ENCODE measurements at regions not wholly inside any gene's neighbourhood (a gene's known extent, or its start where the extent isn't known, plus 50 kb on each side); places are given as distances from the start of the nearest gene placed in this dataset.

DNA sequence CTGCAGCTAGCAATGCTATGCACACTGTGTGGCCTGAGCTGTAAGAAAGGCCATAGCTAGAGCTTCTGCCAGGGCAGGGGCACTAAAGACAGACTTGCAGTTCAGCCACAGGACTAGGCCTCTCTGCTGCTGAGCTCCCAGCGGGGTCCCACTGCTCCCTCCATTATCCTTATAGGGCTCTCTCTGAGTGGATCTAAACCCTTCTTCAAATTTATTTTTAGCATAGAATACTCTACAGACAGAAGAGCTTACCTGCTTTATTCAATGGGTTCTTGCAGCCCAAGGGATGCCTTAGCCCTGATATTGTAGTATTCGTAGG, 100.9 kb upstream of the MLN start:
- peak overlapping the region; percentile 82 for H3K4me3 Mint-ChIP-seq
- H3K27ac Mint-ChIP-seq, result peak overlapping the region; percentile 41 to 88
- no peak for DNase-seq (ENCODE audit: low spot score)
- no peak for ATAC-seq
- peaks cover 10 to 17% of the 10 kb centered on the region in 2 donors for H3K27me3 Mint-ChIP-seq
- peaks cover 68 to 73% of the 10 kb centered on the region in 2 donors for H3K4me1 Mint-ChIP-seq (ENCODE audit: low read depth in 2 of 2)
- H3K9me3 Mint-ChIP-seq, result no peaks in the 10 kb centered on the region
- no peaks in the 10 kb centered on the region for H3K36me3 Mint-ChIP-seq

DNA sequence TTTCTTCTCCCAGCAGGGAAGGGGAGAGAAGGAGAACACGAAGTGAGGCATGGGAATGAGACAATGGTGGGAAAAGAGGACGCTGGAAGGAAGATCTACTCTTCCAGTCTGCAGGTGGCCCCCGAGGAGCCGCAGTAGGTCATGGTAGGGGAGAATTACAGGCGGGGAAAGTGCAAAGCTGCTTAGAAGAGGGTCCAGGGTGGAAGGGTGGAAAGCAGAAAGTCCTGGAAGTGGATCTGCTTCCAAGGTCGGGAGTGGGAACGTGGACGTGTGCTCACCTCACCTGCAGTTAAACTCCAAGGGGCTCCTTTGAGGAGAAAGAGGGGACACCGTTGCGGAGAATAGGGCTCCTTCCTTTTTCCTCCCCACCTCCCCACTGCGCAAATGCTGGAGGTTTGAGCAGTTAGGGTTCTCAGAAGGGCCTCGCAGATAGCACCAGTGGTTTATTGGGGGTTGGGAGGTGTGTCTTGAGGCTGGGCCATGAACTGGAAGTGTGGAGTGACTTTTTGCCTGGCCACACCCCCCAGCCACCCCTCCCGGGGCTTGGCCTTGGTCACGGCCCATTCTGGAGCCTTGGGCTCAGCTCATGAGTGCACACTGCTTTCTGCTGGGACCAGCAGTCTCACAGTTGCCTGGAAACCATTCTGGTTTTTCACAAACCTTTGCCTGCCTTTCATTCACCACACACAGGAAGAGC, 100.4 kb upstream of the MLN start:
- ATAC-seq, result peak; percentile 92 to 93

GRCh38 chr6:33903579-33903978, 99.8 kb upstream of the MLN start:
- peaks cover 70 to 74% of the 10 kb centered on the region in 2 donors for H3K4me1 Mint-ChIP-seq (ENCODE audit: low read depth in 2 of 2)
- H3K9me3 Mint-ChIP-seq, result no peaks in the 10 kb centered on the region
- ATAC-seq (no peak), DNase-seq (ENCODE audit: low spot score) (no peak)
- H3K4me3 Mint-ChIP-seq, result peak overlapping the region; percentile 82
- no peaks in the 10 kb centered on the region for H3K36me3 Mint-ChIP-seq
- H3K27ac Mint-ChIP-seq, result peak overlapping the region; percentile 41 to 88
- H3K27me3 Mint-ChIP-seq, result peaks cover 10 to 24% of the 10 kb centered on the region in 2 donors

More for the DNA sequence above, 100.4 kb upstream of the MLN start:
- Mint-ChIP-seq H3K27ac (peak overlapping the region; percentile 41 to 88), H3K36me3 (no peaks in the 10 kb centered on the region), H3K4me1 (ENCODE audit: low read depth in 2 of 2) (peaks cover 70 to 73% of the 10 kb centered on the region in 2 donors), H3K4me3 (peak overlapping the region; percentile 82), H3K9me3 (no peaks in the 10 kb centered on the region), H3K27me3 (peaks cover 10 to 19% of the 10 kb centered on the region in 2 donors)
- DNase-seq (ENCODE audit: low spot score), result peak; percentile 84

- Mint-ChIP-seq H3K4me1 (ENCODE audit: low read depth in 2 of 2) (peaks cover 69 to 73% of the 10 kb centered on the region in 2 donors), H3K36me3 (no peaks in the 10 kb centered on the region), H3K27ac (peak overlapping the region; percentile 43 to 88), H3K27me3 (peaks cover 10 to 27% of the 10 kb centered on the region in 2 donors), H3K9me3 (no peaks in the 10 kb centered on the region), H3K4me3 (peak overlapping the region; percentile 45)
- ATAC-seq (no peak), DNase-seq (ENCODE audit: low spot score) (no peak)
Measured at GRCh38 chr6:33902457-33902853, 98.7 kb upstream of the MLN start.

DNA sequence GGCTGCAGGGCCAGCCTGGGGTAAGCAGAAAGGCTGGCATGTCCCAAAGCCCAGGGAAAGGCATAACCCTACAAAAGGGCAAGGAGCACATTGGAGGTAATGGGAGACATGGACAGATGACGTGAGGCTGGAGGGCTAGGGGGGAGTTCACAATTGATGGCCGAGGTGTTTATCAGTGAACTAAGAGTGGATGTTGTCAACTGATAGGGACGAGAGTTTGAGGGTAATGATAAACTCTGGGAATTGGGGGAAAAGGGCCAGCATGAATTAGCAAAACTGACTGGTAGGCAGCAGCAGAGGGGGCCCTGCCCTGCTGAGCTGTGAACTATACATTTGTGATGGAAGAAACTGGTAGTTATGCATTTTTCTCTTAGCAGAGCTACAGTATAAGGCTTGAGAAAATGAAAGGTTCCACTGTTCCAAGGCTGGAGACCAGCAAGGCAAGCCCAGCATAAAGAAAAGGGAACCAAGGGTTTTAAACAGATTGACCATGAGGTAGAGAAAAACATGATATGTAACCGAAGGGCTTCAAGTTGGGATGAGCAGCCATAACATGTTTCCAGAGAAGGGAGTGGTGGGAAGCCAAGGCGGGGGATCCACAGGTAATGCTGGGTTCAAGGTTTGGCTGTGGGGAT, 98.1 kb upstream of the MLN start:
- Mint-ChIP-seq H3K36me3 (no peaks in the 10 kb centered on the region), H3K27me3 (peaks cover 14 to 27% of the 10 kb centered on the region in 2 donors), H3K27ac (peak overlapping the region; percentile 43 to 88), H3K4me1 (ENCODE audit: low read depth in 2 of 2) (peaks cover 63 to 70% of the 10 kb centered on the region in 2 donors), H3K9me3 (no peaks in the 10 kb centered on the region), H3K4me3 (peak overlapping the region; percentile 45)
- no peak for ATAC-seq
- DNase-seq (ENCODE audit: low spot score), result no peak

GRCh38 chr6:33898771-33899170, 95.0 kb upstream of the MLN start:
- H3K4me1 Mint-ChIP-seq (ENCODE audit: low read depth in 2 of 2), result peaks cover 32 to 42% of the 10 kb centered on the region in 2 donors
- H3K4me3 Mint-ChIP-seq, result no peak overlapping the region
- no peak overlapping the region for H3K27ac Mint-ChIP-seq
- no peaks in the 10 kb centered on the region for H3K36me3 Mint-ChIP-seq
- no peak for ATAC-seq
- no peaks in the 10 kb centered on the region for H3K9me3 Mint-ChIP-seq
- DNase-seq (ENCODE audit: low spot score), result no peak
- H3K27me3 Mint-ChIP-seq, result peaks cover 16 to 35% of the 10 kb centered on the region in 2 donors

- Mint-ChIP-seq H3K36me3 (no peaks in the 10 kb centered on the region), H3K27ac (no peak overlapping the region), H3K9me3 (no peaks in the 10 kb centered on the region), H3K4me1 (ENCODE audit: low read depth in 2 of 2) (peaks cover 17 to 27% of the 10 kb centered on the region in 2 donors), H3K27me3 (peaks cover 16 to 37% of the 10 kb centered on the region in 2 donors), H3K4me3 (no peak overlapping the region)
- no peak for ATAC-seq
- DNase-seq (ENCODE audit: low spot score), result no peak
Measured at GRCh38 chr6:33897189-33897780, 93.5 kb upstream of the MLN start.

DNA sequence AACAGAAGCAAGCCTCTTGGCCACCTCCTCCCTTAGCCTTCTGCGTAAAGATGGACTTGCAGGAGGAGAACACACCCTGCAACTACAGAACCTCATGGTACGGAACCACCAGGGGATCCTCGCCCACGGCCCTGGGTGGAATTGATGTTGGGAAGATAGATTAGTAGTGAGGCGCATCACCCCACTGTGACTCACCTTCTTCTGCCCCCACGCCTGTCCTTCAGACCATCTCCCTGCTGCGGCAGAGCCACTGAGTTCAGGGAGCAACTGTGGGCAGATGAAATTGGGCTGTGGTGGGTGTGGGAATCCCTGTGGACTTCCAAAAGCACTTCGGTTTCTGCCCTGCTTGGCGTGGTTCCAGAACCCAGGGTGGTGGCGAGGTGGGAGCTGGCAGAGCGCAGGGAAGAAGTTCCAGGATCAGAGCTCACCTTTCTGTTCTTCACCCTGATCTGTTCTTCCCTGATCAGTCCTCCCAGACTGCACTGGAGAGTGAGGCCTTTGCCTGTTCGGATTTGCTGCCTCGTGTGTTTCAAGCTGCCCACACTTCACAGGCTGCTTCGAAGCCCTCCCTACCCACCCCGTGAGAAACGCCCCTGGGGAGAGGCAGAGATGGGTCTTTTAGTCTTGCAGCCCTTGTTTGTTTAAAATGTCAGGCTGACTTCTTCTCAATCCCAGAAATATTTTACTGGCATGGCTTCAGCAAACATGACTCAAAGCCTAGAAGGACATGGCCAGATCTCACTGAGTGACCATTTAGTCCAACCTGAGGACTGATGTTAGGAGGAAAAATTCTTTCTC, 92.8 kb upstream of the MLN start:
- Mint-ChIP-seq H3K27ac (no peak overlapping the region), H3K4me3 (no peak overlapping the region), H3K4me1 (ENCODE audit: low read depth in 2 of 2) (peaks cover 10 to 20% of the 10 kb centered on the region in 2 donors), H3K36me3 (no peaks in the 10 kb centered on the region), H3K9me3 (no peaks in the 10 kb centered on the region), H3K27me3 (peaks cover 18 to 40% of the 10 kb centered on the region in 2 donors)
- DNase-seq (ENCODE audit: low spot score) (no peak), ATAC-seq (no peak)

- Mint-ChIP-seq H3K27ac (no peak overlapping the region), H3K27me3 (peaks cover 18 to 40% of the 10 kb centered on the region in 2 donors), H3K9me3 (no peaks in the 10 kb centered on the region), H3K4me1 (ENCODE audit: low read depth in 2 of 2) (peaks cover 4 to 15% of the 10 kb centered on the region in 2 donors), H3K4me3 (no peak overlapping the region), H3K36me3 (no peaks in the 10 kb centered on the region)
- no peak for ATAC-seq
- no peak for DNase-seq (ENCODE audit: low spot score)
Measured at GRCh38 chr6:33895988-33896387, 92.2 kb upstream of the MLN start.

- ATAC-seq (no peak), DNase-seq (ENCODE audit: low spot score) (no peak)
- Mint-ChIP-seq H3K4me3 (no peak overlapping the region), H3K27ac (peak overlapping the region in 1 of 2 donors; percentile 13), H3K4me1 (ENCODE audit: low read depth in 2 of 2) (peaks cover 2 to 12% of the 10 kb centered on the region in 2 donors), H3K36me3 (no peaks in the 10 kb centered on the region), H3K9me3 (no peaks in the 10 kb centered on the region), H3K27me3 (peaks cover 23 to 42% of the 10 kb centered on the region in 2 donors)
Measured at GRCh38 chr6:33895296-33895695, 91.5 kb upstream of the MLN start.

DNA sequence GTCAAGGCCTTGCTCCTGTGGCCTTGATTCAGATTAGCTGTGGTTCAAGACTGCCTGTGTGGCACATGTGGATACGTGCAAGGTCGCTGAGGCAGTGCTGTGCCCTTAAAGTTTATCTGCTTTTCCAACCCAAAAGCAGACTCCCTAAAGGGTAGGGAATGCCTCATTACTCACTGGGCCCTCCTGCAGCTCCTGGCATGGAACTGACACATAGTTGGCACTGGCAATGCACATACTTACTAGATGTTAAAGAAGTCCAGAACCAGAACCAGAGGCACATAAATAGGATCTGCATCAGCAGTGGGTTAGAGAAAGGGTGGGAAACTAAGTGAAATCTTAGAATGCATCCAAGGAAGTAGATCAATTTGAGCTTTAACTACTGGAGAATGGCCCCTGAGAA, 90.6 kb upstream of the MLN start:
- H3K27me3 Mint-ChIP-seq, result peaks cover 23 to 40% of the 10 kb centered on the region in 2 donors
- H3K4me3 Mint-ChIP-seq, result no peak overlapping the region
- H3K9me3 Mint-ChIP-seq, result no peaks in the 10 kb centered on the region
- DNase-seq (ENCODE audit: low spot score) (no peak), ATAC-seq (no peak)
- H3K27ac Mint-ChIP-seq, result peak overlapping the region in 1 of 2 donors; percentile 13
- H3K36me3 Mint-ChIP-seq, result no peaks in the 10 kb centered on the region
- peaks cover 0 to 9% of the 10 kb centered on the region in 2 donors for H3K4me1 Mint-ChIP-seq (ENCODE audit: low read depth in 2 of 2)

GRCh38 chr6:33892581-33893346, 89.0 kb upstream of the MLN start:
- peaks cover 0 to 5% of the 10 kb centered on the region in 2 donors for H3K4me1 Mint-ChIP-seq (ENCODE audit: low read depth in 2 of 2)
- H3K27me3 Mint-ChIP-seq, result peaks cover 23 to 36% of the 10 kb centered on the region in 2 donors
- no peaks in the 10 kb centered on the region for H3K9me3 Mint-ChIP-seq
- H3K36me3 Mint-ChIP-seq, result no peaks in the 10 kb centered on the region
- DNase-seq (ENCODE audit: low spot score) (no peak), ATAC-seq (no peak)
- H3K27ac Mint-ChIP-seq, result no peak overlapping the region
- no peak overlapping the region for H3K4me3 Mint-ChIP-seq

GRCh38 chr6:33888664-33889200, 84.9 kb upstream of the MLN start:
- ATAC-seq (no peak), DNase-seq (ENCODE audit: low spot score) (no peak)
- Mint-ChIP-seq H3K4me1 (ENCODE audit: low read depth in 2 of 2) (peaks cover 5 to 6% of the 10 kb centered on the region in 2 donors), H3K36me3 (no peaks in the 10 kb centered on the region), H3K27ac (no peak overlapping the region), H3K9me3 (no peaks in the 10 kb centered on the region), H3K27me3 (peaks cover 18 to 45% of the 10 kb centered on the region in 2 donors), H3K4me3 (no peak overlapping the region)

Data from natural killer cell treated with Interleukin-12 subunit alpha and Interleukin-12 subunit beta and Interleukin-15 and Interleukin-18, amount 100 ng/mL, for 72 hours (primary cell).